ENCODE measurements at regions not wholly inside any gene's neighbourhood (a gene's known extent, or its start where the extent isn't known, plus 50 kb on each side); places are given as distances from the start of the nearest gene placed in this dataset.

- intact Hi-C loops (cut with DNase I): no loop called here
These were observed 53.0 kb downstream of the RASSF10 start for GRCh38 chr11:13062115-13062514.

GRCh38 chr11:13064593-13064992 lies 55.5 kb downstream of the RASSF10 start:
- no peak for DNase-seq
- intact Hi-C loops (cut with DNase I): no loop called here

More at GRCh38 chr11:13062115-13062514, 53.0 kb downstream of the RASSF10 start:
- DNase-seq: no peak

- no peak for DNase-seq
- intact Hi-C loops (cut with DNase I): no loop called here
These were observed 56.2 kb downstream of the RASSF10 start for GRCh38 chr11:13065200-13065787.

GRCh38 chr11:13068211-13068610 lies 59.1 kb downstream of the RASSF10 start:
- intact Hi-C loops (cut with DNase I): no loop called here

GRCh38 chr11:13073119-13073981 lies 64.2 kb downstream of the RASSF10 start:
- no peak for DNase-seq
- intact Hi-C loops (cut with DNase I): no loop called here

More at GRCh38 chr11:13068211-13068610, 59.1 kb downstream of the RASSF10 start:
- no peak for DNase-seq

GRCh38 chr11:13074714-13075464 lies 65.8 kb downstream of the RASSF10 start:
- intact Hi-C loops (cut with DNase I): no loop called here
- no peak for DNase-seq

- intact Hi-C loops (cut with DNase I): no loop called here
- DNase-seq: no peak
These were observed 67.8 kb downstream of the RASSF10 start for GRCh38 chr11:13076961-13077360.

- intact Hi-C loops (cut with DNase I): no loop called here
- DNase-seq: no peak
These were observed 71.7 kb downstream of the RASSF10 start for GRCh38 chr11:13080861-13081260.

GRCh38 chr11:13082588-13082987 lies 73.5 kb downstream of the RASSF10 start:
- DNase-seq: no peak
- intact Hi-C loops (cut with DNase I): no loop called here

GRCh38 chr11:13090228-13090708 lies 81.2 kb downstream of the RASSF10 start:
- intact Hi-C loops (cut with DNase I): no loop called here

GRCh38 chr11:13091373-13091772 lies 82.3 kb downstream of the RASSF10 start:
- no peak for DNase-seq
- intact Hi-C loops (cut with DNase I): no loop called here

More at GRCh38 chr11:13090228-13090708, 81.2 kb downstream of the RASSF10 start:
- no peak for DNase-seq

GRCh38 chr11:13091804-13092203 lies 82.7 kb downstream of the RASSF10 start:
- intact Hi-C loops (cut with DNase I): no loop called here
- DNase-seq: no peak

- no peak for DNase-seq
- intact Hi-C loops (cut with DNase I): no loop called here
These were observed 86.0 kb downstream of the RASSF10 start for GRCh38 chr11:13094930-13095687.

GRCh38 chr11:13098063-13098462 lies 88.9 kb downstream of the RASSF10 start:
- intact Hi-C loops (cut with DNase I): no loop called here
- DNase-seq: peak; percentile 15 to 87 (median 68)

- DNase-seq: no peak
- intact Hi-C loops (cut with DNase I): no loop called here
These were observed 89.6 kb downstream of the RASSF10 start for GRCh38 chr11:13098616-13099289.

GRCh38 chr11:13101644-13102512 lies 92.8 kb downstream of the RASSF10 start:
- peak in 2 of 42 donors; percentile 17 to 48 for DNase-seq
- intact Hi-C loops (cut with DNase I): no loop called here

GRCh38 chr11:13102513-13102840 lies 93.4 kb downstream of the RASSF10 start:
- intact Hi-C loops (cut with DNase I): no loop called here
- no peak for DNase-seq

Measured in head of caudate nucleus (tissue), 42 donors.